SK-N-SH treated with all-trans-retinoic acid at 6 μM for 48 hours (cell line): ENCODE measurements at regions not wholly inside any gene's neighbourhood (a gene's known extent, or its start where the extent isn't known, plus 50 kb on each side); places are given as distances from the start of the nearest gene placed in this dataset.

Source experiments
- ATAC-seq: fragments of 200-7000 bp; cut with Tn5 transposase; 3 replicates; pipeline ENCODE4 v1.9.1; 2020; ENCODE audit warnings: mild to moderate bottlenecking, moderate library complexity
- ARNTL ChIP-seq: fragments of 450-650 bp; formaldehyde crosslinking; IDR thresholded peaks from 2 replicates; pipeline ENCODE4 v1.5.0; 2020; ENCODE audit warnings: low read depth, mild to moderate bottlenecking, moderate library complexity, borderline replicate concordance
- BACH2 ChIP-seq: fragments of 250-450 bp; sonication (Bioruptor Pico); IDR thresholded peaks from 2 replicates; pipeline ENCODE4 v1.9.0; 2021; ENCODE audit warnings: mild to moderate bottlenecking, borderline replicate concordance
- CSDC2 ChIP-seq: fragments of 250-450 bp; sonication (Bioruptor Pico); IDR thresholded peaks from 2 replicates; pipeline ENCODE4 v1.5.0; 2020; ENCODE audit warnings: mild to moderate bottlenecking, moderate library complexity
- ESRRG ChIP-seq: fragments of 250-450 bp; sonication (Bioruptor Pico); IDR thresholded peaks from 2 replicates; pipeline ENCODE4 v1.6.1; 2021; ENCODE audit warnings: mild to moderate bottlenecking
- GLIS3 ChIP-seq: fragments of 250-450 bp; sonication (Bioruptor Pico); IDR thresholded peaks from 2 replicates; pipeline ENCODE4 v1.5.0; 2020; ENCODE audit warnings: mild to moderate bottlenecking, moderate library complexity
- OSR1 ChIP-seq: fragments of 250-450 bp; sonication (Bioruptor Pico); IDR thresholded peaks from 2 replicates; pipeline ENCODE4 v1.8.0; 2022; ENCODE audit warnings: moderate library complexity, mild to moderate bottlenecking, inconsistent platforms
- PPARA ChIP-seq: fragments of 250-450 bp; sonication (Bioruptor Pico); IDR thresholded peaks from 2 replicates; pipeline ENCODE4 v1.5.0; 2020; ENCODE audit warnings: mild to moderate bottlenecking, borderline replicate concordance
- RARB ChIP-seq: fragments of 250-450 bp; sonication (Bioruptor Pico); IDR thresholded peaks from 2 replicates; pipeline ENCODE4 v1.8.0; 2021; ENCODE audit warnings: mild to moderate bottlenecking, moderate library complexity
- SNAI2 ChIP-seq: fragments of 250-450 bp; sonication (Bioruptor Pico); IDR thresholded peaks from 2 replicates; pipeline ENCODE4 v1.5.0; 2020; ENCODE audit warnings: mild to moderate bottlenecking, moderate library complexity
- TCF4 ChIP-seq: fragments of 250-450 bp; sonication (Bioruptor Pico); IDR thresholded peaks from 2 replicates; pipeline ENCODE4 v1.8.0; 2021; ENCODE audit warnings: mild to moderate bottlenecking, moderate library complexity, borderline replicate concordance
- TOX ChIP-seq: fragments of 250-450 bp; sonication (Bioruptor Pico); IDR thresholded peaks from 2 replicates; pipeline ENCODE4 v1.8.0; 2021; ENCODE audit warnings: mild to moderate bottlenecking, moderate library complexity, borderline replicate concordance
- ZC3H10 ChIP-seq: fragments of 250-450 bp; sonication (Bioruptor Pico); IDR thresholded peaks from 2 replicates; pipeline ENCODE4 v1.5.1; 2021; ENCODE audit warnings: mild to moderate bottlenecking, moderate library complexity
- ZFP3 ChIP-seq: fragments of 250-450 bp; sonication (Bioruptor Pico); IDR thresholded peaks from 2 replicates; pipeline ENCODE4 v1.5.0; 2020; ENCODE audit warnings: mild to moderate bottlenecking, moderate library complexity
- ZFP30 ChIP-seq: fragments of 450-650 bp; formaldehyde crosslinking; IDR thresholded peaks from 2 replicates; pipeline ENCODE4 v1.5.0; 2022; ENCODE audit warnings: mild to moderate bottlenecking, moderate library complexity
- ZNF565 ChIP-seq: fragments of 450-650 bp; formaldehyde crosslinking; conservative IDR thresholded peaks from 2 replicates; pipeline ENCODE4 v1.5.0; 2020; ENCODE audit warnings: low read depth, mild to moderate bottlenecking, moderate library complexity
- ZNF70 ChIP-seq: fragments of 450-650 bp; formaldehyde crosslinking; IDR thresholded peaks from 2 replicates; pipeline ENCODE4 v1.5.0; 2020; ENCODE audit warnings: mild to moderate bottlenecking, moderate library complexity
- ZNF8 ChIP-seq: fragments of 450-650 bp; formaldehyde crosslinking; IDR thresholded peaks from 2 replicates; pipeline ENCODE4 v1.5.0; 2020; ENCODE audit warnings: mild to moderate bottlenecking, moderate library complexity
- TF ChIP-seq, protein P1 (sequence below): fragments of 250-450 bp; sonication (Bioruptor Pico); IDR thresholded peaks from 2 replicates; pipeline ENCODE4 v1.5.1; 2020; ENCODE audit warnings: low read depth, mild to moderate bottlenecking, moderate library complexity
- TF ChIP-seq, protein P2 (sequence below): fragments of 250-450 bp; sonication (Bioruptor Pico); IDR thresholded peaks from 2 replicates; pipeline ENCODE4 v1.8.0; 2020; ENCODE audit warnings: mild to moderate bottlenecking, moderate library complexity, borderline replicate concordance
- TF ChIP-seq, protein P3 (sequence below): fragments of 250-450 bp; sonication (Bioruptor Pico); IDR thresholded peaks from 2 replicates; pipeline ENCODE4 v1.5.1; 2021; ENCODE audit warnings: mild to moderate bottlenecking, moderate library complexity
- TF ChIP-seq, protein P4 (sequence below): fragments of 250-450 bp; sonication (Bioruptor Pico); IDR thresholded peaks from 2 replicates; pipeline ENCODE4 v1.5.0; 2020; ENCODE audit warnings: mild to moderate bottlenecking, moderate library complexity
- TF ChIP-seq, protein P5 (sequence below): fragments of 250-450 bp; sonication (Bioruptor Pico); IDR thresholded peaks from 2 replicates; pipeline ENCODE4 v1.8.0; 2021; ENCODE audit warnings: low read depth, mild to moderate bottlenecking, moderate library complexity, borderline replicate concordance

DNA sequence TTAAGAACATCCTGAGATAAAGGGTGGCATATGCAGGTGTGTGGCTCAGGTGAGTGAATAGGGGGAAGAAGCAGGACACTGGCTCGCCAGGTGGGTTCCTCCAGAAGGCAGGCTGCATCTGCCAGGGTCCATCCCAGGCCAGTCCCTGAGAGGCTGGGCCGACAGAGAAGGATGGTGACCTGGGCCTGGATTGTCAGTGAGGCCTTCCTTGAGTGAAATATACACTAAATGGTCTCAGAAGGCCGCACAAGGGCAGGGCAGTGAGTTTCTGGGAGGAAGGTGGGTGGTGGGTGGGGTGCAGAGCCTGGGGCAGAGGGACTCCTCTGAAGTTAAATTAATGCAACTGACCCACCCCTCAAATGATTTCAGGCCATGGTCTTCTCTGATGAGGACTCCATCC is 182.1 kb downstream of the ANKRD30B start:
- ATAC-seq, result no peak
- TF ChIP-seq PPARA (CRISPR knock-in tag) (no peak), CSDC2 (CRISPR knock-in tag) (no peak), ZC3H10 (no peak), ZFP3 (no peak), ESRRG (CRISPR knock-in tag) (no peak), ZNF8 (CRISPR knock-in tag) (no peak), ZFP30 (CRISPR knock-in tag) (no peak), GLIS3 (CRISPR knock-in tag) (no peak), BACH2 (CRISPR knock-in tag) (no peak)
- TF ChIP-seq, protein P1, sequence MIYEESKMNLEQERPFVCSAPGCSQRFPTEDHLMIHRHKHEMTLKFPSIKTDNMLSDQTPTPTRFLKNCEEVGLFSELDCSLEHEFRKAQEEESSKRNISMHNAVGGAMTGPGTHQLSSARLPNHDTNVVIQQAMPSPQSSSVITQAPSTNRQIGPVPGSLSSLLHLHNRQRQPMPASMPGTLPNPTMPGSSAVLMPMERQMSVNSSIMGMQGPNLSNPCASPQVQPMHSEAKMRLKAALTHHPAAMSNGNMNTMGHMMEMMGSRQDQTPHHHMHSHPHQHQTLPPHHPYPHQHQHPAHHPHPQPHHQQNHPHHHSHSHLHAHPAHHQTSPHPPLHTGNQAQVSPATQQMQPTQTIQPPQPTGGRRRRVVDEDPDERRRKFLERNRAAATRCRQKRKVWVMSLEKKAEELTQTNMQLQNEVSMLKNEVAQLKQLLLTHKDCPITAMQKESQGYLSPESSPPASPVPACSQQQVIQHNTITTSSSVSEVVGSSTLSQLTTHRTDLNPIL (CRISPR knock-in tag), result no peak
- TF ChIP-seq, protein P2, sequence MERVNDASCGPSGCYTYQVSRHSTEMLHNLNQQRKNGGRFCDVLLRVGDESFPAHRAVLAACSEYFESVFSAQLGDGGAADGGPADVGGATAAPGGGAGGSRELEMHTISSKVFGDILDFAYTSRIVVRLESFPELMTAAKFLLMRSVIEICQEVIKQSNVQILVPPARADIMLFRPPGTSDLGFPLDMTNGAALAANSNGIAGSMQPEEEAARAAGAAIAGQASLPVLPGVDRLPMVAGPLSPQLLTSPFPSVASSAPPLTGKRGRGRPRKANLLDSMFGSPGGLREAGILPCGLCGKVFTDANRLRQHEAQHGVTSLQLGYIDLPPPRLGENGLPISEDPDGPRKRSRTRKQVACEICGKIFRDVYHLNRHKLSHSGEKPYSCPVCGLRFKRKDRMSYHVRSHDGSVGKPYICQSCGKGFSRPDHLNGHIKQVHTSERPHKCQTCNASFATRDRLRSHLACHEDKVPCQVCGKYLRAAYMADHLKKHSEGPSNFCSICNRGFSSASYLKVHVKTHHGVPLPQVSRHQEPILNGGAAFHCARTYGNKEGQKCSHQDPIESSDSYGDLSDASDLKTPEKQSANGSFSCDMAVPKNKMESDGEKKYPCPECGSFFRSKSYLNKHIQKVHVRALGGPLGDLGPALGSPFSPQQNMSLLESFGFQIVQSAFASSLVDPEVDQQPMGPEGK (CRISPR knock-in tag), result no peak
- TF ChIP-seq, protein P3, sequence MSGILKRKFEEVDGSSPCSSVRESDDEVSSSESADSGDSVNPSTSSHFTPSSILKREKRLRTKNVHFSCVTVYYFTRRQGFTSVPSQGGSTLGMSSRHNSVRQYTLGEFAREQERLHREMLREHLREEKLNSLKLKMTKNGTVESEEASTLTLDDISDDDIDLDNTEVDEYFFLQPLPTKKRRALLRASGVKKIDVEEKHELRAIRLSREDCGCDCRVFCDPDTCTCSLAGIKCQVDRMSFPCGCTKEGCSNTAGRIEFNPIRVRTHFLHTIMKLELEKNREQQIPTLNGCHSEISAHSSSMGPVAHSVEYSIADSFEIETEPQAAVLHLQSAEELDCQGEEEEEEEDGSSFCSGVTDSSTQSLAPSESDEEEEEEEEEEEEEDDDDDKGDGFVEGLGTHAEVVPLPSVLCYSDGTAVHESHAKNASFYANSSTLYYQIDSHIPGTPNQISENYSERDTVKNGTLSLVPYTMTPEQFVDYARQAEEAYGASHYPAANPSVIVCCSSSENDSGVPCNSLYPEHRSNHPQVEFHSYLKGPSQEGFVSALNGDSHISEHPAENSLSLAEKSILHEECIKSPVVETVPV (CRISPR knock-in tag), result no peak

DNA sequence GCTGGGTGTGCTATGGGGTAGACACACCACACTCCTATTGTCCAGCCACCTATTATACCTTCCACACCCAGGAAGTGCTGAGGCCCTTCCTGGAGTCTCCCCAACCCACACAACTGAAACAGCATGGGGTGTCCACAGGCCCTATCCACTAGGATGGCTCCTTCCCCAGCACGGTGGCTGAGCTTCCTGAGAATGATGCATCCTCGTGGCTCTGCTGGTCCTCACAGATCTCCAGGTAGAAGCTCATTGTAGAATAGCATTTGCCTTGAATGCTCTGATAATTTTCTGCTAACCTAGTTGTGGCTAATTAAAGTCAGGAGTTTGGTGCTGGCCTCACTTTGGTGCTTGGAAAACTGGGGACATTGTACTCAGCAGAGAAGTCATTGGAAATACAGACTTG is 182.6 kb downstream of the ANKRD30B start:
- ATAC-seq, result no peak
- TF ChIP-seq, protein P2 (CRISPR knock-in tag), result no peak
- TF ChIP-seq PPARA (CRISPR knock-in tag) (no peak), ZFP30 (CRISPR knock-in tag) (no peak), SNAI2 (no peak), TOX (CRISPR knock-in tag) (no peak), ZFP3 (no peak), ZNF70 (CRISPR knock-in tag) (no peak), CSDC2 (CRISPR knock-in tag) (no peak), ZNF565 (CRISPR knock-in tag) (no peak), GLIS3 (CRISPR knock-in tag) (no peak), ESRRG (CRISPR knock-in tag) (no peak), ZNF8 (CRISPR knock-in tag) (no peak), ARNTL (CRISPR knock-in tag) (no peak), BACH2 (CRISPR knock-in tag) (no peak), OSR1 (CRISPR knock-in tag) (no peak), RARB (CRISPR knock-in tag) (no peak), TCF4 (CRISPR knock-in tag) (no peak)
- TF ChIP-seq, protein P4, sequence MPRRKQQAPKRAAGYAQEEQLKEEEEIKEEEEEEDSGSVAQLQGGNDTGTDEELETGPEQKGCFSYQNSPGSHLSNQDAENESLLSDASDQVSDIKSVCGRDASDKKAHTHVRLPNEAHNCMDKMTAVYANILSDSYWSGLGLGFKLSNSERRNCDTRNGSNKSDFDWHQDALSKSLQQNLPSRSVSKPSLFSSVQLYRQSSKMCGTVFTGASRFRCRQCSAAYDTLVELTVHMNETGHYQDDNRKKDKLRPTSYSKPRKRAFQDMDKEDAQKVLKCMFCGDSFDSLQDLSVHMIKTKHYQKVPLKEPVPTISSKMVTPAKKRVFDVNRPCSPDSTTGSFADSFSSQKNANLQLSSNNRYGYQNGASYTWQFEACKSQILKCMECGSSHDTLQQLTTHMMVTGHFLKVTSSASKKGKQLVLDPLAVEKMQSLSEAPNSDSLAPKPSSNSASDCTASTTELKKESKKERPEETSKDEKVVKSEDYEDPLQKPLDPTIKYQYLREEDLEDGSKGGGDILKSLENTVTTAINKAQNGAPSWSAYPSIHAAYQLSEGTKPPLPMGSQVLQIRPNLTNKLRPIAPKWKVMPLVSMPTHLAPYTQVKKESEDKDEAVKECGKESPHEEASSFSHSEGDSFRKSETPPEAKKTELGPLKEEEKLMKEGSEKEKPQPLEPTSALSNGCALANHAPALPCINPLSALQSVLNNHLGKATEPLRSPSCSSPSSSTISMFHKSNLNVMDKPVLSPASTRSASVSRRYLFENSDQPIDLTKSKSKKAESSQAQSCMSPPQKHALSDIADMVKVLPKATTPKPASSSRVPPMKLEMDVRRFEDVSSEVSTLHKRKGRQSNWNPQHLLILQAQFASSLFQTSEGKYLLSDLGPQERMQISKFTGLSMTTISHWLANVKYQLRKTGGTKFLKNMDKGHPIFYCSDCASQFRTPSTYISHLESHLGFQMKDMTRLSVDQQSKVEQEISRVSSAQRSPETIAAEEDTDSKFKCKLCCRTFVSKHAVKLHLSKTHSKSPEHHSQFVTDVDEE (CRISPR knock-in tag), result no peak
- TF ChIP-seq, protein P5, sequence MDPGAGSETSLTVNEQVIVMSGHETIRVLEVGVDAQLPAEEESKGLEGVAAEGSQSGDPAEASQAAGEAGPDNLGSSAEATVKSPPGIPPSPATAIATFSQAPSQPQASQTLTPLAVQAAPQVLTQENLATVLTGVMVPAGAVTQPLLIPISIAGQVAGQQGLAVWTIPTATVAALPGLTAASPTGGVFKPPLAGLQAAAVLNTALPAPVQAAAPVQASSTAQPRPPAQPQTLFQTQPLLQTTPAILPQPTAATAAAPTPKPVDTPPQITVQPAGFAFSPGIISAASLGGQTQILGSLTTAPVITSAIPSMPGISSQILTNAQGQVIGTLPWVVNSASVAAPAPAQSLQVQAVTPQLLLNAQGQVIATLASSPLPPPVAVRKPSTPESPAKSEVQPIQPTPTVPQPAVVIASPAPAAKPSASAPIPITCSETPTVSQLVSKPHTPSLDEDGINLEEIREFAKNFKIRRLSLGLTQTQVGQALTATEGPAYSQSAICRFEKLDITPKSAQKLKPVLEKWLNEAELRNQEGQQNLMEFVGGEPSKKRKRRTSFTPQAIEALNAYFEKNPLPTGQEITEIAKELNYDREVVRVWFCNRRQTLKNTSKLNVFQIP (CRISPR knock-in tag), result no peak
- TF ChIP-seq, protein P3 (CRISPR knock-in tag), result no peak
